Panc1 (cell line): ENCODE measurements at regions not wholly inside any gene's neighbourhood (a gene's known extent, or its start where the extent isn't known, plus 50 kb on each side); places are given as distances from the start of the nearest gene placed in this dataset.

Source experiments
- ATAC-seq: fragments of 200-7000 bp; cut with Tn5 transposase; 2 replicates; pipeline ENCODE4 v1.9.1; 2020; ENCODE audit warnings: mild to moderate bottlenecking, moderate library complexity
- BruUV-seq: library from RNA; stranded (reverse); fragments of 400-500 nt; replicated peaks from 2 replicates; lab custom pipeline; 2021; lab: Mats Ljungman, UMichigan
- CTCF ChIA-PET: fragments of 300-600 bp; sonication (Branson Sonifier 250); formaldehyde crosslinking; loops from one replicate; lab custom pipeline; 2022; ENCODE audit warnings: antibody characterized with exemption; lab: Charles Lee
- POLR2A ChIA-PET: fragments of 300-600 bp; sonication (Branson Sonifier 250); formaldehyde crosslinking; loops from one replicate; lab custom pipeline; 2022; ENCODE audit warnings: antibody characterized with exemption; lab: Charles Lee
- DNase-seq: peaks from one replicate; pipeline ENCODE4 v3.0.0-alpha.2; 2010; ENCODE audit warnings: low read depth, low spot score
- H3K27ac ChIP-seq: 2 replicates; pipeline ENCODE4 v1.5.1; 2011; ENCODE audit warnings: mild to moderate bottlenecking, low read length, inconsistent platforms
- H3K27me3 ChIP-seq: fragments of 200-500 bp; sonication (Bioruptor generic); 2 replicates; pipeline ENCODE4 v1.6.0; 2014; ENCODE audit warnings: low read length, inconsistent platforms; ENCODE audit not compliant: control insufficient read depth, insufficient read depth
- H3K36me3 ChIP-seq: fragments of 200-500 bp; sonication (Bioruptor generic); 2 replicates; pipeline ENCODE4 v1.5.1; 2014; ENCODE audit warnings: inconsistent platforms, mild to moderate bottlenecking, low read length, moderate library complexity; ENCODE audit not compliant: control insufficient read depth, insufficient read depth
- H3K4me1 ChIP-seq: 2 replicates; pipeline ENCODE4 v1.5.1; 2011; ENCODE audit warnings: inconsistent platforms, mild to moderate bottlenecking, low read length, moderate library complexity; ENCODE audit not compliant: control insufficient read depth, insufficient read depth
- H3K4me3 ChIP-seq, 2 experiments: 2 replicates each; pipeline ENCODE4 v1.5.1; 2011 to 2012; ENCODE audit warnings: low read depth in 2 of 2, low read length in 2 of 2, mild to moderate bottlenecking in 2 of 2, inconsistent platforms in 1 of 2, moderate library complexity in 1 of 2
- H3K9me3 ChIP-seq: fragments of 200-500 bp; sonication (Bioruptor generic); 2 replicates; pipeline ENCODE4 v1.5.1; 2014; ENCODE audit warnings: low read depth, mild to moderate bottlenecking, inconsistent platforms, low read length, moderate library complexity; ENCODE audit not compliant: control insufficient read depth, insufficient read depth
- POLR2AphosphoS5 ChIP-seq: IDR thresholded peaks from 2 replicates; pipeline ENCODE4 v1.6.1; 2012; ENCODE audit warnings: mild to moderate bottlenecking, low read depth, low read length, moderate library complexity
- SIN3A ChIP-seq: IDR thresholded peaks from 2 replicates; pipeline ENCODE4 v1.6.1; 2012; ENCODE audit warnings: low read depth, mild to moderate bottlenecking, low read length, moderate library complexity, borderline replicate concordance; ENCODE audit not compliant: insufficient read depth
- TCF7L2 ChIP-seq: IDR thresholded peaks from 2 replicates; pipeline ENCODE4 v1.6.1; 2011; ENCODE audit warnings: mild to moderate bottlenecking, low read depth, low read length, inconsistent platforms
- in situ Hi-C: cut with HindIII; loops from 2 replicates; pipeline ENCODE4 v1.10.0; 2016; ENCODE audit warnings: low sequenced_read_pairs, low pct_unique_long_range_greater_than_20kb
- intact Hi-C: fragments of 100-400 bp; cut with micrococcal nuclease; formaldehyde crosslinking; loops from one replicate; pipeline ENCODE4 v1.10.0; 2022; ENCODE audit not compliant: unreplicated experiment
- TF ChIP-seq, protein P1 (sequence below), 2 experiments: IDR thresholded peaks; 2 replicates each; pipeline ENCODE4 v1.6.1; 2011 to 2012; ENCODE audit warnings: low read depth in 2 of 2, control low read depth in 1 of 2, low read length in 1 of 2, mild to moderate bottlenecking in 1 of 2, moderate library complexity in 1 of 2; ENCODE audit not compliant: insufficient read depth in 1 of 2
- TF ChIP-seq, protein P2 (sequence below): fragments of 450-650 bp; IDR thresholded peaks from 2 replicates; pipeline ENCODE4 v1.5.1; 2017; ENCODE audit warnings: mild to moderate bottlenecking

DNA sequence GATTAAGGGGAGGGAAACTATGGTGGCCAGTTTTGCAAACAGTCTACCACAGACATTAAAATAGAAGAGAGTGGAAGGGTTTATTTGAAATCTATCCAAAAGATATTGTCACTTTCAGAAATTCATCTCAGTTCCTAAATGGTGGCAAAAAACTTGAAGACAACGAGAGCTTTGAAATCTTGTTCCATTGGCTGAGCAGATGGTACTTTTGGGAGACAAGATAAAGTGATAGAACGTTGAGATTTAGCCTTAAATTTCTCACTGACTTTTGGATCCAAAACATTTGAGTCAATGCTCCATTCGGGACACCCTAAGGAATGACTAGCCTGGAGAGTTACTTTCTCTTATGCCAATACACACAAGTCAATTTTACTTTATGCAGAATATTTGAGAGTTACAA is 319.1 kb upstream of the LARGE1 start:
- intact Hi-C loops = no loop called here
- in situ Hi-C loops = no loop called here

DNA sequence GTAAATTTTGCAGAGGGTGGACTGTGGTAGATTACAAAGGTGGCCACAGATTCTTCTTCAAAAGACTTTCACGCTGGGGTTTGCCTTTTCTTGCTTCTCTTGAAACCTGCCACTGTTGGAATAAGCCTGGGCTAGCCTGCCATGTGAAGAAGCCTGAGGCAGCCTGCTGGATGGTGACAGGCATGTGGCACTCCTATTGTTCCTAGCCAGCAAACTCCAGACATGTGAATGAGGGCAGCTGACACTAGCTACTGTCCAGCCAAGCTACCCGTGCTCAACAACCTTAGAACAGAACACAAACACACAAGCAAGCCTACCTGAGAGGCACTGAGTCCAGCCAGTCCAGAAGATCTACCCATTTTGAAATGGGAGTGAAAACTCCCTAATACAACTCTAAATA is 322.7 kb upstream of the LARGE1 start:
- no peaks in the 10 kb centered on the region for H3K27me3 ChIP-seq
- ChIA-PET POLR2A (no interaction called here), CTCF (no interaction called here)
- TF ChIP-seq, protein P1, sequence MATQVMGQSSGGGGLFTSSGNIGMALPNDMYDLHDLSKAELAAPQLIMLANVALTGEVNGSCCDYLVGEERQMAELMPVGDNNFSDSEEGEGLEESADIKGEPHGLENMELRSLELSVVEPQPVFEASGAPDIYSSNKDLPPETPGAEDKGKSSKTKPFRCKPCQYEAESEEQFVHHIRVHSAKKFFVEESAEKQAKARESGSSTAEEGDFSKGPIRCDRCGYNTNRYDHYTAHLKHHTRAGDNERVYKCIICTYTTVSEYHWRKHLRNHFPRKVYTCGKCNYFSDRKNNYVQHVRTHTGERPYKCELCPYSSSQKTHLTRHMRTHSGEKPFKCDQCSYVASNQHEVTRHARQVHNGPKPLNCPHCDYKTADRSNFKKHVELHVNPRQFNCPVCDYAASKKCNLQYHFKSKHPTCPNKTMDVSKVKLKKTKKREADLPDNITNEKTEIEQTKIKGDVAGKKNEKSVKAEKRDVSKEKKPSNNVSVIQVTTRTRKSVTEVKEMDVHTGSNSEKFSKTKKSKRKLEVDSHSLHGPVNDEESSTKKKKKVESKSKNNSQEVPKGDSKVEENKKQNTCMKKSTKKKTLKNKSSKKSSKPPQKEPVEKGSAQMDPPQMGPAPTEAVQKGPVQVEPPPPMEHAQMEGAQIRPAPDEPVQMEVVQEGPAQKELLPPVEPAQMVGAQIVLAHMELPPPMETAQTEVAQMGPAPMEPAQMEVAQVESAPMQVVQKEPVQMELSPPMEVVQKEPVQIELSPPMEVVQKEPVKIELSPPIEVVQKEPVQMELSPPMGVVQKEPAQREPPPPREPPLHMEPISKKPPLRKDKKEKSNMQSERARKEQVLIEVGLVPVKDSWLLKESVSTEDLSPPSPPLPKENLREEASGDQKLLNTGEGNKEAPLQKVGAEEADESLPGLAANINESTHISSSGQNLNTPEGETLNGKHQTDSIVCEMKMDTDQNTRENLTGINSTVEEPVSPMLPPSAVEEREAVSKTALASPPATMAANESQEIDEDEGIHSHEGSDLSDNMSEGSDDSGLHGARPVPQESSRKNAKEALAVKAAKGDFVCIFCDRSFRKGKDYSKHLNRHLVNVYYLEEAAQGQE (IDR thresholded peaks at IDR 0.05; ENCODE audit: insufficient read depth in 1 of 2, low read depth in 2 of 2, low read length in 1 of 2) = no peak
- no peak for TF ChIP-seq SIN3A
- TF ChIP-seq POLR2AphosphoS5 = no peak
- TF ChIP-seq TCF7L2 = no peak
- TF ChIP-seq, protein P2, sequence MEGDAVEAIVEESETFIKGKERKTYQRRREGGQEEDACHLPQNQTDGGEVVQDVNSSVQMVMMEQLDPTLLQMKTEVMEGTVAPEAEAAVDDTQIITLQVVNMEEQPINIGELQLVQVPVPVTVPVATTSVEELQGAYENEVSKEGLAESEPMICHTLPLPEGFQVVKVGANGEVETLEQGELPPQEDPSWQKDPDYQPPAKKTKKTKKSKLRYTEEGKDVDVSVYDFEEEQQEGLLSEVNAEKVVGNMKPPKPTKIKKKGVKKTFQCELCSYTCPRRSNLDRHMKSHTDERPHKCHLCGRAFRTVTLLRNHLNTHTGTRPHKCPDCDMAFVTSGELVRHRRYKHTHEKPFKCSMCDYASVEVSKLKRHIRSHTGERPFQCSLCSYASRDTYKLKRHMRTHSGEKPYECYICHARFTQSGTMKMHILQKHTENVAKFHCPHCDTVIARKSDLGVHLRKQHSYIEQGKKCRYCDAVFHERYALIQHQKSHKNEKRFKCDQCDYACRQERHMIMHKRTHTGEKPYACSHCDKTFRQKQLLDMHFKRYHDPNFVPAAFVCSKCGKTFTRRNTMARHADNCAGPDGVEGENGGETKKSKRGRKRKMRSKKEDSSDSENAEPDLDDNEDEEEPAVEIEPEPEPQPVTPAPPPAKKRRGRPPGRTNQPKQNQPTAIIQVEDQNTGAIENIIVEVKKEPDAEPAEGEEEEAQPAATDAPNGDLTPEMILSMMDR = no peak
- in situ Hi-C loops = no loop called here
- BruUV-seq = no TSS peak
- H3K9me3 ChIP-seq = 0 out of 2 replicates have a peak, but pooled peaks cover 3% of the 10 kb centered on the region
- no peak for ATAC-seq
- no peaks in the 10 kb centered on the region for H3K4me1 ChIP-seq
- no peaks in the 10 kb centered on the region for H3K36me3 ChIP-seq
- intact Hi-C loops = no loop called here
- H3K4me3 ChIP-seq = no peak overlapping the region
- no peak overlapping the region for H3K27ac ChIP-seq
- no peak for DNase-seq

More for the DNA sequence above, 319.1 kb upstream of the LARGE1 start:
- no peak for ATAC-seq
- Histone ChIP-seq H3K36me3 (no peaks in the 10 kb centered on the region), H3K27me3 (no peaks in the 10 kb centered on the region), H3K27ac (no peak overlapping the region), H3K9me3 (0 out of 2 replicates have a peak, but pooled peaks cover 3% of the 10 kb centered on the region), H3K4me3 (no peak overlapping the region), H3K4me1 (no peaks in the 10 kb centered on the region)
- CTCF ChIA-PET = no interaction called here
- POLR2A ChIA-PET = no interaction called here
- no peak for DNase-seq
- no peak for TF ChIP-seq POLR2AphosphoS5
- TF ChIP-seq, protein P1 (IDR thresholded peaks at IDR 0.05; ENCODE audit: insufficient read depth in 1 of 2, low read depth in 2 of 2, low read length in 1 of 2) = no peak
- TF ChIP-seq TCF7L2 = no peak
- no peak for TF ChIP-seq SIN3A
- TF ChIP-seq, protein P2 = no peak
- no TSS peak for BruUV-seq
